HepG2 (cell line): ENCODE measurements at regions not wholly inside any gene's neighbourhood (a gene's known extent, or its start where the extent isn't known, plus 50 kb on each side); places are given as distances from the start of the nearest gene placed in this dataset.

Source experiments
- ATAC-seq: fragments of 200-7000 bp; cut with Tn5 transposase; 3 replicates; pipeline ENCODE4 v1.9.1; 2020; ENCODE audit warnings: mild to moderate bottlenecking, moderate library complexity
- BruUV-seq: library from RNA; stranded (reverse); fragments of 400-500 nt; replicated peaks from 2 replicates; lab custom pipeline; 2021; lab: Mats Ljungman, UMichigan
- CTCF ChIA-PET: fragments of 300-600 bp; formaldehyde crosslinking; extraction: SDS; loops from one replicate; lab custom pipeline; 2021; ENCODE audit warnings: low total read pairs, inconsistent platforms, low intra/inter-chr PET ratio; lab: Yijun Ruan, JAX
- POLR2A ChIA-PET: fragments of 350-600 bp; sonication (Branson Sonifier 250); formaldehyde crosslinking; loops from one replicate; lab custom pipeline; 2020; ENCODE audit warnings: antibody characterized with exemption, inconsistent platforms; lab: Yijun Ruan, JAX
- DNase-seq: peaks from one replicate; pipeline ENCODE4 v3.0.0-alpha.2; 2015; ENCODE audit warnings: low spot score
- FAIRE-seq: peaks from 3 replicates; lab custom pipeline; 2011; peaks lifted over from hg19 to GRCh38; lab: Jason Lieb, UNC
- H2AFZ ChIP-seq: one replicate; pipeline ENCODE4 v1.6.1; 2011; ENCODE audit warnings: low read length, inconsistent platforms
- H3K27ac ChIP-seq: fragments of 300-600 bp; 3 replicates; pipeline ENCODE4 v1.8.0; 2011; ENCODE audit warnings: mixed run types, mild to moderate bottlenecking, mixed read lengths, low read length, inconsistent platforms; ENCODE audit not compliant: insufficient read depth; ENCODE audit errors: extremely low read length
- H3K27me3 ChIP-seq, 2 experiments: fragments of 200-600 bp in 1 of 2; 2 replicates in 1 of 2; 3 replicates in 1 of 2; pipeline versions ENCODE4 v1.6.0 to v1.8.0; 2011; ENCODE audit warnings: low read length in 2 of 2, mild to moderate bottlenecking in 2 of 2, moderate library complexity in 2 of 2, inconsistent platforms in 1 of 2; ENCODE audit not compliant: insufficient read depth in 2 of 2, control insufficient read depth in 1 of 2
- H3K36me3 ChIP-seq, 2 experiments: fragments of 200-600 bp in 1 of 2; replicated peaks in 1 of 2; 2 replicates in 1 of 2; 3 replicates in 1 of 2; pipeline versions ENCODE4 v1.5.1 to v1.8.0; 2011; ENCODE audit warnings: low read length in 2 of 2, inconsistent platforms in 1 of 2; ENCODE audit not compliant: insufficient read depth in 2 of 2, control insufficient read depth in 1 of 2
- H3K4me1 ChIP-seq: 2 replicates; pipeline ENCODE4 v1.5.1; 2012; ENCODE audit warnings: low read length, inconsistent platforms; ENCODE audit not compliant: insufficient read depth
- H3K4me2 ChIP-seq: 2 replicates; pipeline ENCODE4 v1.6.0; 2011; ENCODE audit warnings: low read depth, low read length, inconsistent platforms
- H3K4me3 ChIP-seq, 3 experiments: fragments of 200-600 bp in 1 of 3; sonication (generic), shearing (Covaris generic) in 1 of 3; replicated peaks in 1 of 3; 2 replicates each; pipeline ENCODE4 v1.5.1; 2011 to 2016; ENCODE audit warnings: low read length in 3 of 3, inconsistent platforms in 2 of 3, low read depth in 2 of 3, mild to moderate bottlenecking in 2 of 3, control low read depth in 1 of 3, mixed read lengths in 1 of 3; ENCODE audit not compliant: insufficient read depth in 1 of 3
- H3K79me2 ChIP-seq: one replicate; pipeline ENCODE4 v1.6.1; 2011; ENCODE audit warnings: low read length, inconsistent platforms; ENCODE audit not compliant: insufficient read depth
- H3K9ac ChIP-seq: 2 replicates; pipeline ENCODE4 v1.6.0; 2011; ENCODE audit warnings: mild to moderate bottlenecking, low read depth, low read length, inconsistent platforms; ENCODE audit not compliant: insufficient read depth
- H3K9me3 ChIP-seq: 2 replicates; pipeline ENCODE4 v1.5.1; 2012; ENCODE audit warnings: mild to moderate bottlenecking, low read length
- H4K20me1 ChIP-seq: 2 replicates; pipeline ENCODE4 v1.6.0; 2011; ENCODE audit warnings: inconsistent platforms, mild to moderate bottlenecking, low read length, moderate library complexity; ENCODE audit not compliant: insufficient read depth
- FOXO4 ChIP-seq: sonication (generic); formaldehyde crosslinking; conservative IDR thresholded peaks from 2 replicates; pipeline ENCODE4 v1.8.1; 2023; ENCODE audit warnings: missing genetic modification reagents
- GLMP ChIP-seq: sonication (generic); formaldehyde crosslinking; IDR thresholded peaks from 2 replicates; pipeline ENCODE4 v1.9.0; 2021; ENCODE audit warnings: missing genetic modification reagents, mild to moderate bottlenecking, borderline replicate concordance
- PRDM10 ChIP-seq: sonication (generic); formaldehyde crosslinking; IDR thresholded peaks from 2 replicates; pipeline ENCODE4 v1.4.0; 2020; ENCODE audit warnings: low read depth, missing genetic modification reagents
- SNAPC4 ChIP-seq: sonication (generic); formaldehyde crosslinking; IDR thresholded peaks from 2 replicates; pipeline ENCODE4 v1.4.0; 2020; ENCODE audit warnings: mild to moderate bottlenecking, missing genetic modification reagents
- ZBTB26 ChIP-seq: IDR thresholded peaks from 2 replicates; pipeline ENCODE4 v1.6.1; 2016; ENCODE audit warnings: missing compliant biosample characterization, missing genetic modification reagents, borderline replicate concordance
- ZMAT3 ChIP-seq: sonication (generic); formaldehyde crosslinking; conservative IDR thresholded peaks from 2 replicates; pipeline ENCODE4 v1.7.0; 2021; ENCODE audit warnings: missing genetic modification reagents
- ZNF512 ChIP-seq: sonication (generic); formaldehyde crosslinking; IDR thresholded peaks from 2 replicates; pipeline ENCODE4 v1.4.0; 2020; ENCODE audit warnings: mild to moderate bottlenecking, missing genetic modification reagents
- WGBS: methylation state at CpG from one replicate; pipeline ENCODE4 v1.1.6; 2017; ENCODE audit warnings: low lambda C conversion rate; 5-methylcytosine and 5-hydroxymethylcytosine counted together
- in situ Hi-C: cut with HindIII; loops from 2 replicates; pipeline ENCODE4 v1.10.0; 2017; ENCODE audit warnings: low pct_unique_long_range_greater_than_20kb; ENCODE audit not compliant: extremely low pct_ligation_motif_present
- intact Hi-C: fragments of 100-400 bp; cut with micrococcal nuclease; formaldehyde crosslinking; loops from one replicate; pipeline ENCODE4 v1.10.0; 2022; ENCODE audit not compliant: unreplicated experiment

GRCh38 chr10:31694126-31694685 is 234.4 kb downstream of the ARHGAP12 start (continued):
- TF ChIP-seq ZBTB26 (CRISPR knock-in tag) (no peak), ZNF512 (CRISPR knock-in tag) (no peak), PRDM10 (no peak)

- WGBS = 21% methylated on average over 6 of the region's 6 CpGs
- no peak for FAIRE-seq
- TF ChIP-seq GLMP (CRISPR knock-in tag) = no peak
- no peak for TF ChIP-seq ZMAT3 (CRISPR knock-in tag)
- no peak for TF ChIP-seq SNAPC4 (CRISPR knock-in tag)
- TF ChIP-seq FOXO4 (CRISPR knock-in tag) = no peak
Measured at GRCh38 chr10:31693491-31693890, 235.1 kb downstream of the ARHGAP12 start.

More at GRCh38 chr10:31693491-31693890, 235.1 kb downstream of the ARHGAP12 start:
- in situ Hi-C loops (no loop called here), intact Hi-C loops (no loop called here)
- H3K79me2 ChIP-seq = no peaks in the 10 kb centered on the region
- POLR2A ChIA-PET = no interaction called here
- H3K27me3 ChIP-seq = peaks cover 3 to 5% of the 10 kb centered on the region in 2 experiments; a peak in 2 of 5 replicates
- H3K9me3 ChIP-seq = peaks cover 10% of the 10 kb centered on the region; the same call in 1 of the 2 replicates
- no peak overlapping the region for H3K27ac ChIP-seq
- H3K4me1 ChIP-seq = no peaks in the 10 kb centered on the region
- no TSS peak for BruUV-seq
- no peak overlapping the region for H3K4me3 ChIP-seq
- ATAC-seq (no peak), DNase-seq (no peak)
- H2AFZ ChIP-seq = no peak overlapping the region
- CTCF ChIA-PET = no interaction called here
- no peaks in the 10 kb centered on the region for H4K20me1 ChIP-seq
- no peaks in the 10 kb centered on the region for H3K36me3 ChIP-seq
- H3K4me2 ChIP-seq = no peak overlapping the region
- no peak overlapping the region for H3K9ac ChIP-seq
